IPS-NIHi7 (cell line): ENCODE measurements at regions not wholly inside any gene's neighbourhood (a gene's known extent, or its start where the extent isn't known, plus 50 kb on each side); places are given as distances from the start of the nearest gene placed in this dataset.

Experiments used
- DNase-seq: peaks from one replicate; pipeline ENCODE4 v3.0.0; 2012; ENCODE audit warnings: mixed read lengths; ENCODE audit errors: extremely low spot score

DNA sequence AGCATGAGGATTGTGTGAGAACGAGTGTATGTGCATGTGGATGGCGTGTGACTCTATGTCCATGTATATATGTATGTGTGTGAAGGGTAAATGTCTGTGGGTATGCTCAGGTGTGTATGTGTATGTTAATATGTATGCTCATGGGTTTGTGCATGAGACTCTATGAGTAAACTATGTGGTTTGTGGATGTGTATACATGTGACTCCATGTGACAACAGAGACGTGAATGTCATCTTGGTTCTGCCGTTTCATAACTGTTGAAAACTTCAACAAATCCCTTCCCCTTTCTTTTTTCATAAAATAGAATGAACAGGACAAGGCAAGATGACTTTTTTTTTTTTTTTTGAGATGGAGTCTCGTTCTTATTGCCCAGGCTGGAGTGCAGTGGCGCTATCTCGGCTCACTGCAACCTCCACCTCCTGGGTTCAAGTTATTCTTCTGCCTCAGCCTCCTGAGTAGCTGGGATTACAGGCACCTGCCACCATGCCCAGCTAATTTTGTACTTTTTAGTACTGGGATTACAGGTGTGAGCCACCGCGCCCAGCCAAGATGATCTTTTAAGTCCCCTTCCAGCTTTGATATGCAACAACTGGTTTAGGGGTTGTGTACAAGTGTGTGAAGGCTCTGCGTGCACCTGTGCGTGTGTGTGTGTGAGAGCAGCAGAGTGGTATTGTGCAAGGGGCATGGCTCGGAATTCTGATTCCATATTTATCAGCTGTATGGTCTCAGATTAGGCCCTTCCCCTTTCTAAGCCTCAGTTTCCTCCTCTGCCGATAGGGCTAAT, 106.3 kb downstream of the EBNA1BP2 start:
- DNase-seq = no peak

DNA sequence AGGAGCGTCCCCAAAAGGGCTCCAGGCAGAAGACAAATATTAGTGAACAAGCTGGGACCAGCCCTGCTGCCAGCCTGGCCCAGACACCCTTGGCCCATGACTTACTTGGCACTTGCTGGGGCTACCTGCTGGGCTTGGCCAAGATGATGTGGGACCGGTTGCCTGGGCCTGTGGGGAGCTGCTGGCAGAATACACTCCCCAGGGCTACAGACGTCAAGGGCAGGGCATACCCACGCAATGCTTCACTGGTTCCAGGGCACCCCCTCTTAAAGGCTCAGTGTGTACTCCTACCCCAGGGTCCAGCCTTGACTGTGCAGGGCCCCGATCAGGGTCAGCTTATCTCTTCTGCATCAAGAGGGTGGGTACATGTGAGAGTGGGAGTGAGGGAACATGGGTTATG, 106.5 kb upstream of the SLC2A1 start:
- DNase-seq = no peak

DNA sequence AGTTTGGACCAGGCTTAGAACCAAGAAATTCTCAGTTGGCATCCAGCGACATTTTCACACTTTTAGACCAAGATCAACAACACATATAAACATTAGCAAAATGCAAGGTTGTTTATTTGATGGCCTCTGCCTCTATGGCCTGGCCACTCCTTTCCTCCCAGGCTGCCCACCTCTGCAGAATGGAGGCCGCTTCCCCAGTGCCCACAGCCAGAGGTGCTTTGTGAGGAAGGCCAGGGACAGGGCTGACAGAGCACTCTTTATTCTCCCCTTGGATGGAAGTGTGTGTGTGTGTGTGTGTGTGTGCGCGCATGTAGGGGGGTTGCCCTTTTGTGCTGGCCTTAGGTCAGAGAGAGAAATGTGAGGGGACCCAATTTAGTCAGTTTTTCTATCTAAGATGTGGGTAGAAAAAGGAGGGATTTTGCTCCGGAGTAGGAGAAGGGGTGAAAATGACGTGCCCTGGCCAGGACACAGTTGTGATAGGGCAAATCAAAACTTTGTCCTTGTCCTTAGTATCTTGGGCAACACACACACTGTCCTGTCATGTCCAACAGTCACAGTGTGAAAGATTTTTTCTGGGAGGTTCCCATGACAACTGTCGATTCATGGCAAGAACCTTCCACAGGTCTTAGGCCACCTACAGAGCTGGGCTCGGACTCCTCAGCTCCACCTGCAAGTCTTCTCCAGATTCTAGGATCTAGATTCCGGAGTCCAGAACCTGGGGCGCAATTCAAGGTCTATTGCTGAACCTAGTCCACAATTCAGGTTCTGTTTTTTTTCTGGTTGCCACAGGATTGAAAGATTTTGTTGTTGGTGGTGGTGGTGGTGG, 104.9 kb upstream of the SLC2A1 start:
- DNase-seq = no peak

DNA sequence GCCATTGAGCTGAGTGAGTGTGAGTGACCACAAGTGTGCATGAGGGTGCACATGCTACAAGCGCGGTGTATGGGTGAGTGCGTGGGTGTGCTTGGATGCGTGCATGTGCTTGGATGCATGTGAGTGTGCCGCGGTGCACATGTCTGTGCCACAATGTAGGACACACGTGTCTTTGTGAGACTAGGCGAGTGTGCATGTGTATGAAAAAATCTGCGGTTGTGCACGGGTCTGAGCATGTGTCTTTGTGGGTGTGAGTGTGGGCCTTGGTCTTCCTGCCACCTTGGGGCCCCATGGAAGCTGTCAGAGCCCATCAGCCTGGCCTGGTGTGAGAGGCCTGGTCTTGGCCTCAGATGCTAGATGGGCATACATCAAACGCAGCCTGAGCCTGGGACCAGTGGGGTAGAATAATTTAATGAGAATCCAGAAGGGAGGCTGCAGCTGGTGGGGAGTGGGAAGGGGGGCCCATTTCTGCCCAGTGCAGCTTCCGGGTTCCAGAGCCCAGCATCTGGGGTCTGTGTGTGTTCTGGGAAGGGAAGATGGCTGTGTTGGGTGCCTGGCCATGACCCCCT, 103.9 kb upstream of the SLC2A1 start:
- DNase-seq = no peak

DNA sequence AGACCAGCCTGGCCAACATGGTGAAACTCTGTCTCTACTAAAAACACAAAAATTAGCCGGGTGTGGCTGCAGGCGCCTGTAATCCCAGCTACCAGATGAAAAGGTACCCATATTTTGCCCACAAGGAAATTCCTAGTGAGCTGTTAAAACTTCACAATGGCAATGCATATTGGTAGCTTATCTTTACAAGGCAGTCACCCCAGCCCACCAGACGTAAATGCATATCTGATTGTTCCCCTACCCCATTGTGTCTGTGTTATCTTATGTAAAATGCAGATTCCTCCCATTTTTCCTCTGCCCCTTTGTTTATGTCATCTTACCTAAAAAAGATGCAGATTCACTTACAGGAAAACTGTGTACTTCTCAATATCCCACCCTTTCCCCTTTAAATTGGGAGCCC, 103.1 kb upstream of the SLC2A1 start:
- DNase-seq = no peak

DNA sequence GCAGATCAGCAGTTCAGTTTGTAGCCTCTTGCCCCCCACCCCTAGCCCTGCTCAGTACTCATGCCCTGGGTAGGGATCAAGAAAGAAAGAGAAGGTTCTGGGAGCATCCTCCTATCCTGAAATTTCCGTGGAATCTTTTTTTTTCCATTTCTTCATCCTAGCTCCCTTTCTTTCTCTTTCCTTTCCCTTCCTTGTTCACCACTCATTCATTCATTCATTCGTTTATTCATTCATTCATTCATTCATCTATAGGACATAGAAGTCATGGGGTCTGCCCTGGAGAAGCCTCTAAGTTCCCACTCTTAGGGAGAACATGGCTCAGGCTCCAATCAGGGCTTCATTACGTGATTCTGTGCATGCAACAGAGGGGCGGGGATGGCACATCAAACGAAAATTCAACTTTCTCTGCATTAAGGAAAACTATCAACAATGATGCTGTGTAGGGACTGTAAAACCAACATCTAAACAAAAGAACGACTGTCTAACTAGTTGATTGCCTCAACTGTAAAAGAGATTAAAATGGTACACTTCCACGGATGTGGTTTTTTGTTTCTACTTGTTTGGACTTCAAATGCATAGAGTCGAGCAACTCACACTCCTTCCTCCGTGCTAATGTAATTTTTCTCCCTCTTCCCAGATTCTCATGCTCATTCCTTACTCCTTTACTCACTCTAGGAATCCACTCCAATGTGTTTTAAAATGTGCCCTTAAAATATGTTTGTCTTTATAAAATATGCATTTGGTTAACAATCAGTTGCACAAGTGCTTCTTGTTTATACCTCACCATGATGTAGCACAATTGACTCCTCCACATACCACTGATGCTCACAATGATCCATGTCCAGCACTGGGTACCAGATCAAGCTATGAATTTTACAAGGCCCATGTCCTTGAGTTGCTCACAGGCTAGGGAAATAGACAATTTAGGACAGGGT, 101.2 kb upstream of the SLC2A1 start:
- DNase-seq = no peak

DNA sequence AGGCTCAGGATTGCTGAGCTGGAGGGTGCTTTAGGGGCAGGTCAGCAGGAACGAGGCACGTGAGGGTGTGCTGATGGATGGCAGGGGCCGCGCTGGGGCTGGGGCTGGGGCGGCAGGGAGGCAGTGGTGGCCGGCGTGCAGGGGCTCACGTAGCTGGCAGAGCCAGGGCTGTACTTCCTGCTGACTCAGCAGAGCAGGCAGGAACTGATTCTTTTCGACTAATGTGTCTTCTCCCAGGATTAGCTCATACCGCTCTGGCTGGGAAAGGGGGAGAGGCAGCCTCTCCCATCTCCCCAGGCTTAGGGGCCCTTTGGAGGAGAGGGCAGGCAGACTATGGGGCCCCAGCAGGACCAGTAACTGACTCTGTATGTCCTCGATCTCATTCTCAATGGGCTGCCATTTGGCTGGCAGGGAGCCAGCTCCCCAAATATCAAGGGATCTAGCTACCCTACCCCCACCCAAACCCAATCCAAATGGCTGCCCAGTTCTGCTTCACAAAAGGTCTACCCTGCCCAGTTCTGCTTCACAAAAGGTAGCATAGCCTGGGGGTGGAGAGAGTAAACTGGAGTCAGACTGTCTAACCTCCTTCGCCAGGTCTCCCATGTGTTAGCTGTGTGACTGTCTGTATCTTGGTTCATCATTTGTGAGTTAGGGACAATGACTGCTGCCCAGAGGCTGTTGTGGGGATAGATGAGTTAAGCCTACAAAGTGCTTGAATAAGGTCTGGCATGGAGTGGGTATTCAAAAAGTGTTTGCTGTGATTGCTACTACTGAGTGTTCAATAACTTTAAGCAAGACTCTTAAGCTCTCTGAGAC, 100.1 kb upstream of the SLC2A1 start:
- no peak for DNase-seq

DNA sequence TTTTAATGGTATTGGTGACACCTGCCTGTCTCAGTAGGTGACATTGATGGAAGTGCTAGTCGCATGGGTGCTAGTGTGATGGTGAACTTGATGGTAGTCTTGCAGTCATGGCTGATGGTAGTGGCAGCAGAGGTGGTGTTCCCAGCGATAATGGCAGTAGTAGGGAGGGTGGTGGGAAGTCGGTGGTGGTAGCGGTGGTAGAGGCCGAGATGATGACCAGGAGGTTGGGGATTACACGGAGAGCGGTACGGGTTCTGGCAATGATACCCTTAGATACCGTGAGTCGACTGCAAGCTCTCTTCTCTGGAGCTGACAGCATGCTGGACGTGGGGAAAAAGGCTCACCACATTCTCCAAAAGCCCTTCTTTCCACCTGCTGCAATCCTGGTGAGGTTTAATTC, 99.4 kb upstream of the SLC2A1 start:
- no peak for DNase-seq

DNA sequence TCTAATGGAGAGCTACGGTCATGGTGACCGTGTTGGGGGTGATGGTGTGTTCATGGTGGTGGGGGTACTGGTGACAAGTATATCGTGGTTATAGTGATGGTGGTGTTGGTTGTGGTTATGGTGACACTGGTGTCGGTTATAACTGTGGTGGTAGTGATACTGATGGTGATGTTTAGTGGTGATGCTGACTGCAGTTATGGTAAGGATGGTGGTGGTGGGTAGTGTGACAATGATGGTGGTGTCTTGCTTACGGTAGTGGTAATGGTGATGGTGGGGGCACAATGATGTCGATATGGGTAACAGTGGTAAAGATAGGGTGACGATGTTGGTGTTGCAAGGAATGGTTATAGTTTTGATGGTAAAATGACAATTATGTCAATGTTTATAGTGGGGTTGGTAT, 98.9 kb upstream of the SLC2A1 start:
- DNase-seq = no peak

DNA sequence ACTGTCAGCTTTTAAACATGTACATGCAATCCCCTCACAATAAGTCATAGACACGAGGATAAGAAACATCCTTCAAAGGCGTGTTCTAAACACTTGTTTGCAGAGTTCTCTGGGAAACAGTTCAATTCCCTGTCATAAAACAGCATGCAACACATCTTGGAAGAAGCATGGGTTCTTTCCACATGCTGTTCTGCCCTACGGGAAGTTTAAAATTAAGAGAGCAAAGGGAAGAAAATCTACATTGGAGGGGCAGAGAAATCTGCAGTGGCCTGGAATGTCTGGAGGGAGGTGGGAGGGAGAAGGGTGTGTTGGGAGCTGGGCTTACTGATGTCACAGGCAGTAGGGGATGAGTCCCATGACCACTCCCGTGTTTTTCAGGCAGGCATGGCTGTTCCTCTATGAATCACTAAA, 98.3 kb upstream of the SLC2A1 start:
- DNase-seq = no peak

DNA sequence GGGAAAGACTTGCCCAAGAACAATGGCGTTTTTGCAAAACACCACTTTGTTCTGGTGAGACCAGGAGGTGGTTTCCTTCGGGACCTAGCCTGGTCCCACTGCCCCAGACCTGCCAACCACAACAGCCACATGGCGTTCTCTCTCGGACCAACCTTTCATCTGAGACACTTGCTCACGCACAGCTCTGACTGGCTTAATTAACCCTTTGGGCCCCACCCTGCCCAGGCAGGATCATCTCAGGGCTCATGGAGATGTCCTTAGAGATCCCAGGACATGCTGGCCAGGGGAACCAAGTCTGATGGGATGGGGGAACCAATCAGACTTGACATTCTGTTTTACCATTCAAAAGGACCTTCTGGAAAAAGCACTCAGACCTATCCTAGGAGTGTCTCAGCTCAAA, 97.8 kb upstream of the SLC2A1 start:
- no peak for DNase-seq

DNA sequence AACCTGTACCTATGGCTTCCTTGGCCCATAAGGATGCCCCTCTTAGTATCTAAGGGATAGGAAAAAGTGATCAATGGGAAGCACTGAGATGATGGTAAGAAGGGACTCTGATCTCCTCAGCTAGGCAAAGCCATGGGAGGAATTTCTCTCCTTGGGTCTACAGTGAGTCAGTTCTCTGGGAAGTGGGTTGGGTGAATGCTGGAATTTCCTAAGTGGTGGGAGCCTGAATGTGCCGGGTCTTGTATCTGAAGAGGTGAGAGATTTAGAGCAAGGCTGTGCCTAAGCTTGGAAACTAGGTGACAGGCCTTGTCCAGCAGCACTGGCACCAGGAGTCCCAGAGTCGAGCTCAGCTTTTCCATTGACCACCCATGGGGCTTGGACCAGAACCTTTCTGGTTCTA, 96.3 kb upstream of the SLC2A1 start:
- no peak for DNase-seq

DNA sequence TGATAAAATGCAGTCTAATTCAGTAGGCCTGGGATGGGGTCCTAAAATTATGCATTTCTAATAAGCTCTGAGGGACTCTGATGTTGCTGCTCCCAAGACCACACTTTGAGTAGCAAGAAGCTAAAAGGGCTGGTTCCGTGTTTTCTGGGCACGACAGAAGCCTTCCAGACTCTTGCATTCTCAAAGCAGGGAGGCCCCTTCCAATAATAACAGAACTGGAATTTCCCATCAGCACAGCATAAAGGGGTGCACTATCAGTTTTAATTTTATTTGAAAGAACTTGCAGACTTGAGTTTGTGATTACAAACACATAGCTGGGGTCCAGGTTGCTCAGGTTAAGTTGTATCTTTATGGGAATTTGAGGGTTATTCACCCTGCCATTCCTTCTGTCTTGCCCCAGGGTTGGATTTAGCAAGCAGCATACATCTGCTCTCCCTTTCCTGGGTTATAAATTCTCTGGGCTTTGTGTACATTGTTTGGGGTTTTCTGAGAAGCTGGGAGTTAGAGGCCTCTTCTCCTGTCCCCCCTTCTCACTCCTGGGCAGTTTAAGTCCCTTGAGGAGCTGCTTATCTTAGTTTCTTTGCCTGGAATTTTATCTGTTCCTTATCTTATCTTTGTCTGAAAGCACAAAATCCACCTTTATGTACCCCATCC, 94.2 kb upstream of the SLC2A1 start:
- DNase-seq = no peak

DNA sequence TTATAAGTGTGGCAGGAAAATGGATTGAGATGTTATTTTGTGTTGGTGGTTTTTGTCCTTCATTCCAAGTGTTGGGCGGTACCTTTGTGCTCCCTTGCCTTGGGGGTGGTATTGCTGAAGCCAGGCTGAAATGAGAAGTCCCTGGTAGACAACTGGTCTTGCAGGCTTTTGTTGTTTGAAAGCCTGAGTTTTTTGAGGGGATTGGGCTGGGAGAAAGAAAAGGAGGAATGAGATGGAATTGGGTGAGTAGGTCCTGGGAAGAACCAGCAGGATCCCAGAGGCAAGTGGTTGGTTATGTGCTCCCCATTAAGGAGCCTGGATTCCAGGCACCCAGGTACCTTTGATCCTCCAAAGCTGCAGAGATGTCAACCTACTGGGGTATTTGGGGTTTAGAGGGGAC, 93.7 kb upstream of the SLC2A1 start:
- no peak for DNase-seq

DNA sequence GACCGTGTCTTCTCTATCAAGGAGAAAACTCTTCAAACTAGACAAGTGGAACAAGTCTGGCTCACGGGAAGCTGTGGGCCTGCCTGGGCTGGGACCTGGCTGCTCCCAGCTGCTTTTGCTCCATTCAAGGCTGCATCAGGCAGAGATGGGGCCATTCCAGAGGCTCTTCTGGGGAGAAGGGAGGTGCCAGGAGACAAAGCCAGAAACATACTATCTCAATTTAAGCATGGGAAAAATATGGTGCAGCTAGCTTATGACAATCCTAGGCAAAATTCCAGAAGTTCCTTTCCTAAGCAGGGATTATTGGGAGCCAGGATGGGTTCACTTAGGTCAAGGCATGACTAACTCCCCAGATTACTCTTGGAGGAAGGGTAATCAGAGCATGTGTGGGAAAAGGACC, 90.8 kb upstream of the SLC2A1 start:
- DNase-seq = no peak

DNA sequence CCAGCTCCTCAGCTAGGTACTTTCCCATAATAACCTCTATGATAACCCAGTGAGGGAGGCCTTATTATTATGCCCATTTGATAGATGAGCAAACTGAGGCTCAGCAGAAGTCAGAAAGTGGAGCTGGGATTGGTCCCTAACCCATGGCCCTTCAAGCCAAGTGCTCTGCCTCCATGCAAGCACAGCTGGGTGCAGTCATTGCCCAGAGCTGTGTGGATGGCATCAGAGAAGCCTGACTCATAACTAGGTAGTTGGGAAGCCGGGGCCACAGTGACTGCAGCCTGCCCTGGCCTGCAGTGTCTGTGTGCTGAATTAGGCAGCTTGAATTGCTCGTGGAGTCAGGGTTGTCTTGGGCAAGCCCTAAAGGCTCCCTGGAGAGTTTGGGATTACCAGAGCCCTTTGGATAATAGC, 89.9 kb upstream of the SLC2A1 start:
- no peak for DNase-seq

DNA sequence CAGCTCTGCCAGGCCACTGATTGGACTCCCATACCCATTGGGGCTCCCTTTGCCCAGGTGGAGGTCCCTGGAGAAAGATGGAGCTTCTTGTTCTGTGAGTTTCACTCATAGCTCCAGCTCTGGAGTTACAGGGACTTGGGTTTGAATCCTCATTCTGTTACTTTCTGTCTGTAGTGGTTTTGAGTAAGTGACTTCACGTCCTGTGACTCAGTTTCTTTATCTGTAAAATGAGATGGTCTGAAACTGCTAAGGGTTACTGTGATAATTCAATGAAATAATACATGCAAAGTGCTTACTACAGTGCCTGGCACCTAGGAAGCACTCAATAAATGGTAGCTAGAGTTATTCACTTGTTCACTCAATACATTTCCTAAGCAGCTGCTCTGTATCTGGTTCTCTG, 88.5 kb upstream of the SLC2A1 start:
- no peak for DNase-seq

DNA sequence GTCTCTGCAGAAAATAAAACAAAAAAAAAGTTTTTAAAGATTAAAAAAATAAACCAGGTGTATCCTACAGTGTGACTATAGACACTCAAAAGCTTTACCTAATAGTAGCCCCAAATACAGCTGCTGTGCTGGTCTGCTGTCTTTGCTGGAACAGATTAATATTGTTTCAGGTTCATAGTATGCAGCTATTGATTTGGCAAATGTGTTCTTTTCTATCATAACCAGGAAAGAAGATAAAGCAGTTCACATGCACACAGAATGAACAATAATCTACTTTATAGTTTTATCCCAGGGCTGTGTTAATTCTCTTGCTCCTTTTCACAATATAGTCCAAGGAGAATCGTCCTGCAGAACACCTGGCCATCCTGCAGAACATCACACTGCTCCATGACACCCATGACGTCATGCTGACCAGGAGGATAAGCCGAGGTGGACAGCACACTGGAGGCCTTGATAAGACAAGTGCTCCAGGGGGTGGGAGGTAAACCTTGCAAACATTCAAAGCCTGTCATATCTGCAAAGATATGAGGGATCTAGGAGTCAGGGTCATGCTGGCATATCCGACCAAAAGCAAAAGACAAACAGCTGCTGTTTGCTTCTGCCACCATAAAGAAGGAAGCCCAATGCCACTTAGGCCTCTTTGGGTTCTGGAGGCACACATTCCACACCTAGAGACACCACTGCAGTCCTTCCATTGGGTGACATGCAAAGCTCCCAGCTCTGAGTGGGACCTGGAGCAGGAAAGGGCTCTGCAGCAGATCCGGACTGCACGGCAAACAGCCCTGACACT, 86.1 kb upstream of the SLC2A1 start:
- no peak for DNase-seq

DNA sequence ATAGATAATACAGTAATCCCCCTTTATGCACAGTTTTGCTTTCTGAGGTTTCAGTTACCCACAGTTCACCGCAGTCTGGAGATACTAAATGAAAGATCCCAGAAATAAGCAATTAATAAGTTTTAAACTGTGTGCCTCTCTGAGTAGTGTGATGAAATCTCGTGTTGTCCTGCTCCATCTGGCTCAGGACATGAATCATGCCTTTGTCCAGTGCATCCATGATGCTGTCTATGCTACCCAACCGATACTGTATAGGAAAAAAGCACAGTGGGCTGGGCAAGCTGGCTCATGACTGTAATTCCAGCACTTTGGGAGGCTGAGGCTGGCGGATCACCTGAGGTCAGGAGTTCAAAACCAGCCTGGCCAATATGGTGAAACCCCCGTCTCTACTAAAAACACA, 85.0 kb upstream of the SLC2A1 start:
- DNase-seq = no peak
